Activated B cell treated with CpG ODN at 0.5 μM for 24 hours (primary cell): ENCODE measurements at regions not wholly inside any gene's neighbourhood (a gene's known extent, or its start where the extent isn't known, plus 50 kb on each side); places are given as distances from the start of the nearest gene placed in this dataset.

ENCODE experiments used
- ATAC-seq: fragments of 200-7000 bp; cut with Tn5 transposase; one replicate; pipeline ENCODE4 v1.10.0; 2021; ENCODE audit warnings: low read depth, mild to moderate bottlenecking, moderate library complexity
- CTCF ChIA-PET: fragments of 350-600 bp; sonication (Branson Sonifier 250); formaldehyde crosslinking; loops from one replicate; lab custom pipeline; 2021; ENCODE audit warnings: antibody characterized with exemption; lab: Charles Lee
- POLR2A ChIA-PET: fragments of 350-600 bp; sonication (Branson Sonifier 250); formaldehyde crosslinking; loops from one replicate; lab custom pipeline; 2021; ENCODE audit warnings: antibody characterized with exemption; lab: Charles Lee
- DNase-seq: peaks from one replicate; pipeline ENCODE4 v3.0.0; 2022
- H3K27ac Mint-ChIP-seq: one replicate; pipeline ENCODE4 v1.8.0; 2020; ENCODE audit warnings: mixed read lengths
- H3K27me3 Mint-ChIP-seq: one replicate; pipeline ENCODE4 v1.8.0; 2021; ENCODE audit warnings: mixed read lengths
- H3K36me3 Mint-ChIP-seq: one replicate; pipeline ENCODE4 v1.8.0; 2021; ENCODE audit warnings: low read depth, mixed read lengths
- H3K4me1 Mint-ChIP-seq: one replicate; pipeline ENCODE4 v1.8.0; 2021; ENCODE audit warnings: mixed read lengths
- H3K4me3 Mint-ChIP-seq: one replicate; pipeline ENCODE4 v1.8.0; 2020; ENCODE audit warnings: mild to moderate bottlenecking, mixed read lengths
- H3K9me3 Mint-ChIP-seq: one replicate; pipeline ENCODE4 v1.8.0; 2020; ENCODE audit warnings: mixed read lengths
- intact Hi-C: fragments of 100-400 bp; cut with micrococcal nuclease; formaldehyde crosslinking; loops from one replicate; pipeline ENCODE4 v1.15.1; 2024
- TF ChIP-seq, protein P1 (sequence below): fragments of 200-600 bp; IDR thresholded peaks from one replicate; pipeline ENCODE4 v1.8.0; 2022; ENCODE audit warnings: antibody characterized with exemption, mild to moderate bottlenecking

DNA sequence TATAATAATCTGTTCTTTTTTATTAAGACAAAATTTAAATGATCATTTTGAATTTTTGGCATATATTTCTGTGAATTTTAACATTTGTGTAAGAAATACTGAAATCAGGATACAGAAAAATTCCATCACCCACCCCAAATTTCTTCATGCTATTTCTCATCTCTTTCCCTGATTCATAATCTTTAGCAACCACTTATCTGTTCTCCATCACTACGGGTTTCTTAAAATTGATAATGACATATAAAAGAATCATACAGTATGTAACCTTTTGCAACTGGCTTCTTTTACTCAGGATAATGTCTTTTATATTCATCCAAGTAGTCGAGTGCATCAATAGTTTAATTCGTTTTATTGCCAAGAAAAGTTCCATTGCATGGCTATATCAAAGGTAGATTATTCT is 1627.0 kb downstream of the PCDH9 start:
- Mint-ChIP-seq H3K4me3 (no peak overlapping the region), H3K27me3 (no peaks in the 10 kb centered on the region), H3K36me3 (no peaks in the 10 kb centered on the region), H3K9me3 (peaks cover 9% of the 10 kb centered on the region), H3K4me1 (no peaks in the 10 kb centered on the region), H3K27ac (no peak overlapping the region)
- ChIA-PET CTCF (no interaction called here), POLR2A (no interaction called here)
- no peak for DNase-seq
- TF ChIP-seq, protein P1, sequence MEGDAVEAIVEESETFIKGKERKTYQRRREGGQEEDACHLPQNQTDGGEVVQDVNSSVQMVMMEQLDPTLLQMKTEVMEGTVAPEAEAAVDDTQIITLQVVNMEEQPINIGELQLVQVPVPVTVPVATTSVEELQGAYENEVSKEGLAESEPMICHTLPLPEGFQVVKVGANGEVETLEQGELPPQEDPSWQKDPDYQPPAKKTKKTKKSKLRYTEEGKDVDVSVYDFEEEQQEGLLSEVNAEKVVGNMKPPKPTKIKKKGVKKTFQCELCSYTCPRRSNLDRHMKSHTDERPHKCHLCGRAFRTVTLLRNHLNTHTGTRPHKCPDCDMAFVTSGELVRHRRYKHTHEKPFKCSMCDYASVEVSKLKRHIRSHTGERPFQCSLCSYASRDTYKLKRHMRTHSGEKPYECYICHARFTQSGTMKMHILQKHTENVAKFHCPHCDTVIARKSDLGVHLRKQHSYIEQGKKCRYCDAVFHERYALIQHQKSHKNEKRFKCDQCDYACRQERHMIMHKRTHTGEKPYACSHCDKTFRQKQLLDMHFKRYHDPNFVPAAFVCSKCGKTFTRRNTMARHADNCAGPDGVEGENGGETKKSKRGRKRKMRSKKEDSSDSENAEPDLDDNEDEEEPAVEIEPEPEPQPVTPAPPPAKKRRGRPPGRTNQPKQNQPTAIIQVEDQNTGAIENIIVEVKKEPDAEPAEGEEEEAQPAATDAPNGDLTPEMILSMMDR, result no peak
- intact Hi-C loops, result no loop called here
- no peak for ATAC-seq

DNA sequence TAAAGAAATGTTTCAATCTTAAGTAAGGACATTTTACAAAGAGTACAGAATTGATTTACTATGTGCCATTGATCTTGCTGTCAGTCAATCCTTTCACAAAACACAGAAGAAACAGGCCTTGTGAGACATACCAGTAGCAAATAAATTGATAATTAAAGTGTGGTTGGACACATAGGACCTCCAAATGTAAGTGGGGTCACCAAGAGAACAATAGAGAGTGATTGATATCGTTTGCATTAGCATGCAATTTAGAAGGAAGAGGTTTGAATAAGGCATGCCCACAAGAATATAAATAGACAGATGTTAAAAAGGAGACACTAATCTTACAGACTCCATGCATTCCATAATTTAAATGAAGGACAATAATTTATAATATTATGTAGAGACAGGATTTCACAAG is 1628.3 kb downstream of the PCDH9 start:
- Mint-ChIP-seq H3K9me3 (peaks cover 6% of the 10 kb centered on the region), H3K4me3 (no peak overlapping the region), H3K27ac (no peak overlapping the region), H3K27me3 (no peaks in the 10 kb centered on the region), H3K36me3 (no peaks in the 10 kb centered on the region), H3K4me1 (no peaks in the 10 kb centered on the region)
- ChIA-PET CTCF (no interaction called here), POLR2A (no interaction called here)
- TF ChIP-seq, protein P1, result no peak
- ATAC-seq, result no peak
- intact Hi-C loops, result no loop called here
- no peak for DNase-seq

DNA sequence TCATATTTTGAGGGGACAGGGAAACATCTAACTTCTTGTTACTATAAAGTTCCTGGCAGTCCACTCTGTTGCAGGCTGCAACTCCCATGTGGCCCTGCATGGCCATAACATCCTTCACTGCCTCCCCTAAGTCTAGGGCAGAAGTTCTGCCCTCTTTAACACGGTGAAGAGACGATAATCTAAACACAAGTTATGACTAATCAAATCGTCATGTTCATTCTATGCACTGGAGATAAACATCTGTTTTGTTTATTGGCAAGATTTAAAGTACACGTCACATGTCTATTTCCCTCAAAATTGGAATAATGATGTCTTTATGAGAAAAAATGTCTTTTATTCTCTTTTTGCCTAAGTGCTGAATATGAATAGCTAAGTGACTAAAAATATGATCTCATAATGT is 1629.4 kb downstream of the PCDH9 start:
- Mint-ChIP-seq H3K4me3 (no peak overlapping the region), H3K27me3 (no peaks in the 10 kb centered on the region), H3K27ac (no peak overlapping the region), H3K36me3 (no peaks in the 10 kb centered on the region), H3K9me3 (peaks cover 4% of the 10 kb centered on the region), H3K4me1 (no peaks in the 10 kb centered on the region)
- ChIA-PET POLR2A (no interaction called here), CTCF (no interaction called here)
- TF ChIP-seq, protein P1, result no peak
- ATAC-seq, result no peak
- intact Hi-C loops, result no loop called here
- no peak for DNase-seq

DNA sequence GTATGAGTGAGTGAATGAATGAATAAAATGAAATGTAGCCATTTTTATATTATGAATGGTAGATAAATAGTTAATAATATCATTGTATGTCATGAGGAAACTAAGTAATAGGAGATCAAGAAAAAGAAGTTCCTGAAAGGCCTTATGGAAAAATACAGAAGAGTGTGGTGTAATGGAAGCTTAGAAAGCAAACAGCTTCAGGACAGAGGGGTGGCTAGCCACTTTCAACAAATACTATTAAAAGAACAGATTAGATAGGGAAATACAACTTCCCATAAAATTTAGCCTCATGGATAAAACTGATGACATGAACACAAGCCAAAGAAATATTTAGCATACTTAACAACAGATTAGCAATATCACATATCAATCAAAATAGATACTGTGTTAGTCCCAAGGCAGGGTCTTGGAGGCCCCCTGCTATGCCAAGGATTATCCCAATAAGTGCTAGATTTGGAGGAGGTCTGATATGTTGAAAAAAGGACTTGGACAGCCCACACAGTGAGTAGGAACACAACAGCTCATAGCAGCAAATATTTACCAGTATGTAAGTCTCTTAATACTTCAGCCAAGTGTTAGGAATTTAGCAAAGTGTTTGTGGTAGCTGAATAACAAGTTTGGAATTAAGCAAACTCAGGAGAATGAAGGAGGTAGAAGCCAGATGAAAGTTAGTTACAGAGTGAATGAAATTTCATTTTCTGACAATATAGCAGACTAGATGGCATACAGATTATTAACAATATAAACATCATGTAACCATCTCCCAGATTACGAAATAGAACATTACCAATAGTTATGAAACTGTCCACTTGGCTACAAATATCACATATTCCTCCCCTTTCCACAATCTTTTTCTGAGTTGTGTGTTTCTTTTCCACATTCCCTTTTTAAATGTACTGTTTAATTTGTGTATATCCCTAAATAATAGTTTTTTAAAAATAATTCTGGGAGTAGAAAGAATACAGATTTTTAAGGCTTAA is 1632.0 kb downstream of the PCDH9 start:
- DNase-seq (no peak), ATAC-seq (no peak)
- intact Hi-C loops, result no loop called here
- H3K4me3 Mint-ChIP-seq, result no peak overlapping the region
- H3K27ac Mint-ChIP-seq, result no peak overlapping the region
- ChIA-PET POLR2A (no interaction called here), CTCF (no interaction called here)
- H3K27me3 Mint-ChIP-seq, result no peaks in the 10 kb centered on the region
- TF ChIP-seq, protein P1, result no peak
- H3K36me3 Mint-ChIP-seq, result no peaks in the 10 kb centered on the region
- H3K4me1 Mint-ChIP-seq, result no peaks in the 10 kb centered on the region
- H3K9me3 Mint-ChIP-seq, result no peaks in the 10 kb centered on the region

DNA sequence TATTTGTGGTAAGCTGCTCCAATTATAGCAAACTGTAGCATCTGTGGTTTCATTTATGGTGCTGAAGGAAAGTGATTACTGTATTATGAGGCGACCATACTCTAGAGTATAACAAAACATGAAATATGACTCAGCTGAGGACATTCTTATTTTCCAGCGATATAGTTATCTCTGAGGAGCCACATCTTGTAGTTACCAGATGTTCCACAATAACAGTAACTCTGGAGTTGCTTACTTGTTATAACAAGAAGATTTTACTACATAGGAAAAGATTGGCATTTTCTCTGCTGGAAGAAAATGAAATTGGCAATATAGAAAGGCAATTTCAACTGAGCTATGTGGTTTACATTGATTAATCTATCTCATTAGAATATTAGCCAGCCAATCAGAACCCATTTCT is 1634.2 kb downstream of the PCDH9 start:
- Mint-ChIP-seq H3K36me3 (no peaks in the 10 kb centered on the region), H3K27me3 (no peaks in the 10 kb centered on the region), H3K4me3 (no peak overlapping the region), H3K9me3 (no peaks in the 10 kb centered on the region), H3K4me1 (no peaks in the 10 kb centered on the region), H3K27ac (no peak overlapping the region)
- ChIA-PET CTCF (no interaction called here), POLR2A (no interaction called here)
- DNase-seq, result no peak
- no peak for ATAC-seq
- intact Hi-C loops, result no loop called here
- TF ChIP-seq, protein P1, result no peak
